Islet of Langerhans (tissue), 1 donor: ENCODE measurements at regions not wholly inside any gene's neighbourhood (a gene's known extent, or its start where the extent isn't known, plus 50 kb on each side); places are given as distances from the start of the nearest gene placed in this dataset.

Source experiments
- FAIRE-seq: peaks from one replicate; lab custom pipeline; 2011; peaks lifted over from hg19 to GRCh38; lab: Jason Lieb, UNC

DNA sequence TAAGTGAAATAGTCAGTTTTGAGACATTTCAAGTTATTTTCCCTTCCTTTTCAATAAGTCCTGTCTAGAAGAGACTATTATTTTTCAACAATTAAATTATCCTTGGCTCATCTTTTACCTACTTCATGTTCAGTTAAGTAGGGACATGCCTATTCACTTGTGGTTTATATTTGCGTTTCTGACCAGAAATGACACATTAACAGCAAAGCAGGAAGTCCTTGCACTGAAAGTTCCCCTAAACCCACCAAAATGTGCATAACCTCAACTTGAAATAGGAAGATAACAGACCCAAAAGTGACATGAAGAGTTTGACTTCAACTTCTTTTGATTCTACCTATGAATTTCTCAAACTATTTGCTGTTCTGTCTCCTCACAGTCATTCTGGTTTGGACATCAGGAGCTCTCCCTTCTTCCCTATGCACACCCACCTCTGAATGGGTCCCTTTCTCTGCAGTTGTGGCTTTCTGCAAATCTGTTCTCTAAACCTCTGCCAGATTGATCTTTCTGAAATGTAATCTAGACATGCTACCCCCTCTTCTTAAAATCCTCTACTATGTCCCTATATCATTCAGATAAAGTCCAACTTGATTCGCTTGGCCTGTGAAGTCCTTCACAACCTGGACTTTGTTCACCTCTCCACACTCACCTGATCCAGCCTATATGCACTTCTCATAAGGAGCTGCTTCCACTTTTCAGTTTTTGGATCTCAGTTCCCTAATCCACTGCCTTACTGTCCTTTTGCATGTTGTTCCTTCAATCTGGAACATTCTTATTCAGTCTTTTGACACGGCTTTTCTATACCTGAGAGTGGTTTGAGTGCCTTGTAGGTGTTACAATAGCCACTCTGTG is 661.5 kb upstream of the ADGRL4 start:
- no peak for FAIRE-seq

DNA sequence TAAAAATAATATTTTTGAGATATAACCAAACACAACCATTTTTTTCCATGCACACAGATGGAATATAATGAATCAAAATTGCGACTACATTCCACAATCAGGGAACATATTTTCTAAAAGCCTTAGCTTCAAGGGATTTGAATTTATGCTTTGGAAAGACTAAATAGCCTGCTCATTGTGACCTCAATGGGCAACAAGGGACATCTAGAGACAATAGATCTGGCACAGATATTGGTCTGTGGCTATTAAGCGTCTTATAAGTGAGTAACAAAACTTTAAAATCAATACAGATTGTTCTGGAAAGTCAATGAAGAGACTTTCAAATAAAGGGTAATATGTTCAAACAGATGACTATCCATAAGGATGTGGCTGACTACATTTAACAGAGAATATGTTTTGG is 660.6 kb upstream of the ADGRL4 start:
- FAIRE-seq, result no peak

DNA sequence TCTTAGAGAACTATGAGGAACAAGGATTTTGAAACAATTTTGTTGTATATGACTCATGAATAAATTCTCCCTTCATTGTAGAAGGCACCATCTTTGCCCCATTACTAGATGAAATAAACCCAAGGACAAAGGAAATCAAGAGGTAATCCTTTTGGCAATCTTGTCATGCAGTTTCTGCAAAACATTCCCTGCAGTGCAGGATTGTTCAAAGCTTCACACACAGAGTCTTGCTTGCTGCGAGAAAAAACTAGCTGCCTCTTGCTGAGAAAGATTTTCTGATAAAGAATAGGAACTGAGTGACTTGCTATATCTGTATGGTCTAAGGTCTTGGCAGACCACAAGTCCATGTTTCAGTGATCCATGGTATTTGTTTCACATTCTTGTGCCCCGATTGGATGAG is 657.4 kb upstream of the ADGRL4 start:
- FAIRE-seq, result no peak

DNA sequence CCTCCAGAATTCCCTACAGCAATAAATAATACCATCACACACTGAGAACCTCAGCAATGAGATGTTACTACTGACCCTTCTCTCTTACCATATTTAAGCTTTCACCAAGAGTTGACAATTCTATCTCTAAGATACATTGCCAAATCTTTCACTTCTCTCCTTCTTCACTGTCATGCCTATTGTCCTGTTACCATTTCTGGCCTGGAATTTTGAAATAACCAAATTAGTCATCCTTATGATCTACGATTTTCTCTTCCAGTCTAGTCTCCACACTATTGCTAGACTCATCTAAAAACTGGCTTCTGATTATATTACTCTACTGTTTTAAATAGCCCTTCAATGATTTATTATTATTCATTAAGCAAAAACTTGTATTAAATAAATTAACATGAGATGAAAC is 656.1 kb upstream of the ADGRL4 start:
- FAIRE-seq, result no peak

DNA sequence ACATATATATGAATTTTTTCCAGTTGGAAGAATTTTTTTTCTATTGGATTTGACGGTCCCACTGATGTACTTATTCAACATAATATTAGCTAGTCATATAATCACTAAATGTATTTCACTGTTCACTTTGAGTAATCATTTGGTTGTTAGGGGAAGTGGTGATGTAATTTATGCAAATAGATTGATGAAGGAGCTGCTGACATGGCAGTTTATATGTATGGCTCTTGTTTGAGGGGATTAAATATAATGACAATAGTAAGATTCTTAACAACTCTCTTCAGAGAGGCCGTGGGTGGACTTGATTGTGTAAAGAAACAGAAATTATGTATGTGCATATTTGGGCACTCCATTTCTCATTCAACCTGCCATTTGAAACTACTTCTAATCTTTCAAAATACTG is 653.6 kb upstream of the ADGRL4 start:
- FAIRE-seq, result no peak

DNA sequence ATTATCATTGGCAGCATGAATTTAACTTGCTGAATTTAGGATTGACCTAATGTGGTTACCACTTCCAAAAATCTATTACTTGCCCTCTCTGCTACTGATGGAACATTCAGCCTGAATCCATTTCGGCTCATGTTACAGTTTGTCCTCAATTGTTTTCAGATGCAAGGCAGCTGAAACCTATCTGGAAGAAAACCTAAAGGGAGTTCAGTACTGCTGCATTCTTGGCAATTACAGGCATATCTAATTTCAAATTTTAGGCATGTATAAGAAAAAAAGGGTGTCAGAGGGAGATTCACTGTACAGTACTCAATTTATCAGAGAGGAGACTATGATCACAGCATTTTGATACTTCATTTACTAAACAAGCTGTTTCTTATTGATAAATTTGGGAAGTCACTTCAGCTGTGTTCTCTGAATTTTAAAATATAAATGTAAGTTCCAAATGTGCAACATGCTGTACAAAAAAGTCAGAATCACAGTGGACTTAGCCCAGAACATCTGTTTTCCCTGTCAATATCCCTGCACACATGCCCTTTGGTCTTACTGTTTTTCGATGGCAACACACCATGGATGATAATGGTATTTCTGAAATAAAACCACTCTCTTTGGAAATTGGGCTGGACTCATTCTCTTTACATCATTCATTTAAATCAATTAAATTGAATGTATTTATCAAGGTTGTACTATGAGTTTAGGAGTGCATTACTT is 651.6 kb upstream of the ADGRL4 start:
- FAIRE-seq, result no peak

DNA sequence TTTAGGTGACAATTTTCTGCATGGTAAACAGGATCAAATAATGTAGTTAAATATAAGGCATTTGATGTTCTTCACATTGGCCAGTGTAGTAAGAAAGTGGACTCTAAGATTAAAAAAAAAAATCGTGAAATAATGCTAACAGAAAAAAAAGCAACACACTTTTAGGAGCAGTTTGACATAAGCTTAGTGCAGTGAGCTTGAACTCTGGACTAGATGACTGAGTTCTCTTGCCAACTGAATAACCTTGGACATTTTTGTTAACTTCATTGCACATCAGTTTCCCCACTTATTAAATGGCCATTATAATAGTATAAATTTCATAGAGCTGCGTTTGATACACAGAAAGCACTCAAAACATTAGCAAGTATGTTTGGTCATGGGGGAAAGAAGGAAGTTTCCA is 649.3 kb upstream of the ADGRL4 start:
- peak; percentile 5 for FAIRE-seq

DNA sequence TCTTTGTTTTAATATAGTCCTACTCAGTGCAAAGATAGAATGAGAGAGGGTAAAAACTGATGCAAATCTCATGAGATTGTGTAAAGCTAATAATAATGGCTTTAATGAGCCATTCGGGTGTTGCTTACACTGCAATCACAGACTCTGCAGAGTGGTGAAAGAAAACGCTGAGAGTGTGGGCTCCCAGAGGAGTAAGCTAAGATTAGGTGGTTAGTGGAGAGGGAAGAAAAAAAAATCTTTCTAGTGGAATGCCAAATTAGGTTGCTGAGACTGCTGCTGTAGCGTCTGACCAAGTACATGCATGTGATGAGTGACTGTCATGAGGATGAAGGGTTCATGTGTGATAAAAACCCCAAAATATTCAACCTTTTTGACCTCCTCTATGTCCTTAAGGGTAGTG is 645.9 kb upstream of the ADGRL4 start:
- no peak for FAIRE-seq

DNA sequence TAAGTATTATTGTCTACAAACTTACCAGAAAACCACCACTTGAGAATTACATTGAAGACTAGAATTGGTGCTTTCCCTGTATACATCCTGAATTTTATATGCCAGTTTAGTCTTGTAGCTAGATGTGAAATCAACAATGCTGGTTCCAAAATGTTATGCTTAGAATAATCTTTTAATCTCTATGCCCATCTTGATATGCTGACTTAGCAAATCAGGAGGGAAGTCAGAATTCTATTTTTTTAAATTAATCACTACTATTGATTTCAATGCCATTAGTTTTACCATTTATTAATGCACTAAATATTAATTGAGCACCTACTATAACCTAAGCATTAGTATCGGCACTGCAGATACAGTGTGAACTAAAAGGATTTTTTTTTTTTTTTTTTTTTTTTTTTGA is 641.6 kb upstream of the ADGRL4 start:
- FAIRE-seq, result no peak

DNA sequence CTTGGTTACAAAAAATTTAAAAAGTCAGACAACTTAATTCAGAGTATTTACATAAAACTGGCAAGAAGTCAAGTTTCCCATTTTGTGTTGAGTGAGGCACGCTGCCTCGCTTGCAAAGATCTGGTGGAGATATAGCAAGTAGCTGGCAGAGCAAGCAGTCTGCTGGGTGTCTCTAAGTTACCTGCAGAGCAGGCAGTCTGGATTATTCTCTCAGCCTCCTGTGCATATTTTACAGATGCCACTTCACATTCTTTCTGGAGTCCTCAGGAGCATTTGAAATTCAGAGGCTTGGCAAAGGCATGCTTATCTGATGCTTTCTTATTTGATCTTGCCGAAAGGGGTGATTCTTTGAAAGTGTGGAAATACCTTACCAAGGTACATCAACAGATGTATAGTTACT is 640.4 kb upstream of the ADGRL4 start:
- no peak for FAIRE-seq

DNA sequence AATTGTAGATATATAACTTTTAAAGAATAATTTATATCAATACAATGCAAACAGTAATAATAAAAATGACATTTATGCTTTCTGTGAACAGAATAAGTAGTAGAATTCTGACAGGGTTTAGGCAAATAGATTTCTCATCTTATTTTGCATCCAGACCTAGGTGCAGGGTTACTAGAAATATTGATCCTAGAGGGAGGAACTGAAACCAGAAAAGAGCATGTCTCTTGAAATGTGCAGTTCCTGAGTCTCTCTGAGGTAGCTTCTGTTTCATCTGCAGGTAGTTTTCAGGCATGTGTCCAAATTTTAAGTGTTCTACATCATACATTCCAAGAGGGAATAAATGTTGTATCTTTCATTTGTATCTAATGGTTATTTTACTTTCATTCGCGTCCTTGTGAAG is 631.9 kb upstream of the ADGRL4 start:
- no peak for FAIRE-seq

DNA sequence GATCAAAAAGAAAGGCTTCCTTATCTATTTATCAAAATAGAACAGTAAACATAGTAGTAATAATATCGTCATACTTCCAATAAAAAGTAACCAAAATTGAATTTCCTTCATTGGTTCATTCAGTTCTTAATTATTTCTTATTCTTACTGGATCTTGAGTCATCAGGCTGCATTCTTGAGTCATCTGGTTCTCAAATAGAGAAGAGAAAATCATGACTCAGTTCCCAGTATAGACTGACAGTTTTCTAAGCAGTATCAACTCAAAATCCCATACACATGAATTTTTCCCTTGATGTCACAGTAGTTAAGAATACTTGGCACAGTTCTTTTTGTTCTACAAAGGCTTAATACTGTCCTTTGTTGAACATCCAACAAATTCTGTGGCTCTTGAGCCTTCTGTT is 626.9 kb upstream of the ADGRL4 start:
- FAIRE-seq, result no peak

DNA sequence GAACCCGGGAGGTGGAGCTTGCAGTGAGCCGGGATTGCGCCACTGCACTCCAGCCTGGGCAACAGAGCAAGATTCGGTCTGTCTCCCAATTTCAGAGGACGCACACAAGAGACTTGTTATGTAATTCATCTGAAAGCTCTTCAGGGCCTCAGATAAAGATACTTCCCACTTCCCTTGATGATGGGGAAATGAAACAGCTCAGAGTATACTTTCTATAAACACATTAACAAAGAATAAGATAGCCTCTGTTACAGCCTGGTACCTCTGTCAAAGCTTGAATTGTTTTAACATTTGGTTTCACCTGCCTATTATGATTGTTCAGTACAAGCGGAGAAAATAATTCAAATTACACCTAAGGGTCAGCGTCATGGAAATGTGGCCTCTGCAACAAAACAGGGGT is 622.9 kb upstream of the ADGRL4 start:
- no peak for FAIRE-seq

DNA sequence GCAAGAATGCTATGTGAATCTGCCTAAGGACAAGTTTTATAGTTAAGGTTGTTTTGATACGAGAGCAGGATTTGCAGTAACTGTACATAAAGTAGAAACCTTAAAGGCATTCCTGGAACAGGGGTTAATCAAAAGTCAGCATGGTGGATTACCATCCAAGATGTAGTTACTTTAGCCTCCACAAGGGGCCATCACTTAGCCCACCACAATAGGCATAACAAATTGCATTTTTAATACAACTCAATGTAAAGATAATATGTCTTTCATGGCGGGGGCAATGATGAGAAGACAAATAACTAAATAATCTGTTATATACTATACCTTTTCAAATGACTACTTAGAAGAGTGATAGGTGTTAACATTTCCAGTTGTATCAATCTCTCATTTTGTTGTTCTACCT is 611.2 kb upstream of the ADGRL4 start:
- no peak for FAIRE-seq

DNA sequence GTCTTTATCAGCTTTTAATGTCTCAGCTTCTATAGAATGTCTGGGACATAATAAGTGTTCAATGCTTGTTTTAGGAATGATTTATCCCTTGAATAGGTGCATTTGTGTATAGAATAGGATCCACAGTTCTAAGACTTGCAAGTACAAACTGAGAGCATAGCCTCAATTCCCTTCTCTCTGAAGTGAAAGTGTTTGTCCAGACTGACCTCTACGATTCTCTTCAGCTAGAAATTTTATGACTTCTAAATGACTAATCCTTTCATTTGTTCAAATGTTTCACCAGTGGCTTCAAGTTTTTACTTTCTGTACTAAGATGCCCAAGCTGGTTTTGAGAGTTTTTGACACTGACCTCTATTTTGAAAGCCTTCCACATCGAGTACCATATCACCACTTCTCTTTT is 608.2 kb upstream of the ADGRL4 start:
- FAIRE-seq, result no peak

DNA sequence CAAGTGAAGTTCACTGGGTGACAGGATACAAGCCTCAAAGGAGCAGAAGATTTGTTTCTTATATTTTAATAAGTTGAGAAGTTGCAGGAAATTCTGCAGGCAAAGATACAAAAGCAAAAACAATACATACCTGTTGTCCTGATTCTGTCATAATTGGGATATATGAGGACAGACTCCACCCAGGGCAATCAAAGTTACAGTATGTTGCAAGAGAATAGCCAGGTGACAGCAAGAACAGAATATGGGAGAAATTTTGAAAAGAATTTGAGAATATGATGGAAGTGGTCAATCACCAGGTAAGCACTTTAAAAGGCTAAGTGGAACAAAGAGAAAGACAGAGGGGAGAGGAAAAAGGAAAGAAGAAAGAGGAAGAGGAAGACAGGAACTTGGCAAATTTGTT is 607.6 kb upstream of the ADGRL4 start:
- no peak for FAIRE-seq

DNA sequence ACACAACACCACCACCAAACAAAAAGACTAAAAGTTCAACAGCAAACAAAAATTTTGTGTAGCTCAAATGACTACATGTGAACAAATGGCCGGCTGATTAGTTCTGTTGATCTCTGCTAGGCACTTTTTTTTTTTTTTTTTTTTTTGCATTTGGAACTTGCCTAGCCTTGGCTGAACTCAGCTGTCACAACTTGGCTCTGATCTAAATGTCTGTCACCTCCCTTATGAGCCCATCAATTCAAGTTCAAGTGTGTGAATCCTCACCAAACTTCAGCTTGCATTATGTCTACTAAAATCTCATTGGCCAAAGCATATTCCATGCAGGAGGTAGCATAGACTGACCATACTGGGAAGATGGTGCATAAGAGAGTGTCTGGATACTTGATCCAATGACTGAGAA is 606.5 kb upstream of the ADGRL4 start:
- no peak for FAIRE-seq

DNA sequence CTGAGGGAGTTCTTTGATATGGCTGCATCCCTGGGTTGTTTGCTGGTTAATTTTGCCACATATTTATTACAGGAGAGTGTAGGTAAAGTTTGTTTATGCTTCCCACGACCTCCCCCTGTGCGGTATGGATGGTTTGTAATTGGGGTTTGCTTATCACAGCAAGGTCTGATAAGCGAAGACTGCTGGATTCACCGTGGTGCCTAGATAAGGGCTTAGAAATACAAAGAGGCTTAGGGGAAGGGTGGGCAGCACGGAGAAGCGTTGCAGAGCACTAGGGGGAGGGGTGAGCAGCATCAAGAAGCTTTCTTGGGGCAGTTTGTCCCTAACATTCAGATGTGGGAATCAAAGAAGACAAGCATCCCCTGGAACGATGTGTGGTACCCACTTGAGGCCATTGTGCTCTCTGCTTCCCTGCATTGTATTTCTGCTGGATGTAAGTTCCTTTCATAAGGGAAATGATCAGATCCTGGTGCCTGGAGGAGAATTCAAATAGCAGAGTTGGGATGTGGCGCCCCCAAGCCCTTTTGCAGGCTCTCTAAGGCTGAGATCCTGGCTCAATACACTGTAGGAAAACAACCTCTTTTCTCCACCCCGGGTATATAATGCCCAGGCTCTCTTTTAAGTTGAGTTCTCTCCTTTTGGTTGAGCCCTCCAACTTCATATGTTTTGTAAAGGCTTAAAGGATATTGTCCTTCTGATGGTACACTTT is 598.1 kb upstream of the ADGRL4 start:
- FAIRE-seq, result no peak

DNA sequence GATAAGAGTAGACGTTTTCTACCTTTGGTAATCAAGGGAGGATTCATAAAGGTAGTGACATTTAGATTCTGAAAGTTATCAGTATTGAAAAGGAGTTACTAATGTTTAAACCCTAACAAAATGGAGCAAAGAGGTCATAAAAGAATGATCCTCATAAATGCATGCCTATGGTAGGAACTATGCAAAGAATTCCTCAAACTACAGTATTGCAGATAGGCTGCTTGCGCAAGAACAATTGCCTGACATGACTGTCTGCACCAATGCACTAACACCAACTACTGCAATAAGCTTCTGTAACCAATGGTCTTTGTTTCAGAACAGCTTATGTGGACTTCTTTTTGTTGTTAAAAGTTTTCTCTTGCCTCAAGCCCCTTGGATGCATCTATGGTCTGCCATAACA is 597.3 kb upstream of the ADGRL4 start:
- FAIRE-seq, result no peak

DNA sequence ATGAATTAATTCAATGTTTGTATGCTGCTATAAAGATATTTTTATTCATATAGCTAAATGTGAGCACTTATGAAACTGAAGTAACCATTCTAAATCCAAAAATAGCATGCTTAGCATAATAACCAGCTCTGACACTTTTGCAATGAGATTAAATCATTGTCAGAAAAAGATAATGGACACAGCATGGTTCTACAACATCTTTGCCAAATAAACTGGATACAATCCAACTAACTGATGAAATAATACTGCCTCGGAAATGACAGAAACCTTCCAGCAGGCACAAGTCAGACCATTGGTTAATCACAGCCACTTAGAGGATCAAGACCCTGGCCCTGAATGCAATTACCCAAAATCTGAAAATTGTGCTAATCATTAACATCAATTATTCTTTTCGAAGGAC is 592.7 kb upstream of the ADGRL4 start:
- FAIRE-seq, result no peak

DNA sequence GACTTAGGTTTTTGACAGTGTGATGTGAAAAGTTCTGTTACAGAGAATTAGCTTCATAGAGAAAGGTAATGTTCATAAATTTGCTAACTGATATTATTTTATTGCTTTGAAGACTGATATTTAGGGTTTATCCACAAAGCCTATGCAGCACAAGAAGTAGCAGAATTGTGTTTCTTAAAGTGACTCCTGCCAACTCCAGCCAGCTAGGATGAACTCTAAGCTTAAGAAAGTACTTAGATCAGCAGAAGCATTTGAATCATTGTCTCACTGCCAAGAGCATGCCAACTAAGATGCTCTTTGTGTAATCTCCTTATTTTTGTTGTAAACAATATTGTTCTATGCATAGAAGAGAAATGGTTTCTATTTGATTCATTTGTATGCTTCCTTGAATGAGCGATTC is 589.4 kb upstream of the ADGRL4 start:
- no peak for FAIRE-seq

DNA sequence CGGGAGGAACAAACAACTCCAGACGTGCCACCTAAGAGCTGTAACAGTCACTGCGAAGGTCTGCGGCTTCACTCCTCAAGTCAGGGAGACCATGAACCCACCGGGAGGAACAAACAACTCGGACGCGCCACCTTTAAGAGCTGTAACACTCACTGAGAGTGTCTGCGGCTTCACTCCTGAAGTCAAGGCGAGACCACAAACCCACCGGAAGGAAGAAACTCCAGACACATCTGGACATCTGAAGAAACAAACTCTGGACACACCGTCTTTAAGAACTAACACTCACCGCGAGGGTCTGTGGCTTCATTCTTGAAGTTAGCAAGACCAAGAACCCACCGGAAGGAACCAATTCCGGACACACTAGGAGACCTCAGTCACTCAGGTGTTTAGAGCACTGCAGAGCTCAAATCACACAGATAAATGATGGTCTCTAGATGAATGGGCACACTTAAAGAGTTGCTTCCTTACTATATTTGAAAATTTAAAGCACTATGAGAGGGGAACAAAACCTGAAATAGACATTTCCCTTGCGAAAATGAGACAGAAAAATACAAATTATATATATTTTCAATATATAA is 587.7 kb upstream of the ADGRL4 start:
- FAIRE-seq, result no peak

DNA sequence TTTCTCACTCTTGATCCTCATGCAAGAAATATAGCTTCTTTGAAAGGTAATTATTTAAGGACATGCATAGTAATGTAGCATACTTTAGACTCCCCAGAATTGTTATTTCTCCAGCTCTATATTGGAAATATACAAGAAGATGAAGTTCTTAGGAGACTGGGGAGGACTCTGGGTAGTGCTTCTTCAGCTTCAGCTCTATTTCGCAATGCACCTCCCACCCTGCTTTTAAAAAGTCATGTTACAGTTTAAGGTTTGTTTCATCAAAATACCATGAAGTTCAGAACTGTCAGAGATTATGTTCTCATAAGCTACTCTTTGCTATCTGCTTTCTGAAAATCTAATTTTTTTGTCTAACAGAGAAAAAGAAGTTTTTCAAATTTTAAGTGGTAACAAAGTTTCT is 586.2 kb upstream of the ADGRL4 start:
- no peak for FAIRE-seq
